ENCODE measurements at regions not wholly inside any gene's neighbourhood (a gene's known extent, or its start where the extent isn't known, plus 50 kb on each side); places are given as distances from the start of the nearest gene placed in this dataset.

- TF ChIP-seq, protein P1, sequence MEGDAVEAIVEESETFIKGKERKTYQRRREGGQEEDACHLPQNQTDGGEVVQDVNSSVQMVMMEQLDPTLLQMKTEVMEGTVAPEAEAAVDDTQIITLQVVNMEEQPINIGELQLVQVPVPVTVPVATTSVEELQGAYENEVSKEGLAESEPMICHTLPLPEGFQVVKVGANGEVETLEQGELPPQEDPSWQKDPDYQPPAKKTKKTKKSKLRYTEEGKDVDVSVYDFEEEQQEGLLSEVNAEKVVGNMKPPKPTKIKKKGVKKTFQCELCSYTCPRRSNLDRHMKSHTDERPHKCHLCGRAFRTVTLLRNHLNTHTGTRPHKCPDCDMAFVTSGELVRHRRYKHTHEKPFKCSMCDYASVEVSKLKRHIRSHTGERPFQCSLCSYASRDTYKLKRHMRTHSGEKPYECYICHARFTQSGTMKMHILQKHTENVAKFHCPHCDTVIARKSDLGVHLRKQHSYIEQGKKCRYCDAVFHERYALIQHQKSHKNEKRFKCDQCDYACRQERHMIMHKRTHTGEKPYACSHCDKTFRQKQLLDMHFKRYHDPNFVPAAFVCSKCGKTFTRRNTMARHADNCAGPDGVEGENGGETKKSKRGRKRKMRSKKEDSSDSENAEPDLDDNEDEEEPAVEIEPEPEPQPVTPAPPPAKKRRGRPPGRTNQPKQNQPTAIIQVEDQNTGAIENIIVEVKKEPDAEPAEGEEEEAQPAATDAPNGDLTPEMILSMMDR (IDR thresholded peaks at IDR 0.05): no peak
- no peak for DNase-seq
These were observed 143.2 kb downstream of the FAM43A start for GRCh38 chr3:194828926-194829325.

DNA sequence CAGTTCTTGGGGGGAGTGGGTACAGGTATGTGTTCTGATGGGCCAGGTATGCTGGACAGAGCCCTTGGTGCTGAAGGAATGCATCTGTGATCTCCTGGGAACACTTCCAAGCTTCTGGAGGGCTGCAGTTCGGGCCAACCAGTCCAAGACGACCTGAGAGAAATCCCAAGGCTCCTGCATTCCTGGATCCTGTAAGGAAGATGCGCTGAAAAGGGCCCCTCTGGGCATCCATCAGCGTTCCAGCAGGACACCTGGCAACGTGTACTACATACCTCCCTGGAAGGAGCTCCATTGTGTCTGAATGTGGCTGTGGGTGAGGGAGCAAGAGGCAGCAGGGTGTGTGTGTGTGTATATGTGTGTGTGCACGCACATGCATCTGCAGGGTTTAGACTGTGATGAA is 144.7 kb downstream of the FAM43A start:
- intact Hi-C loops (cut with micrococcal nuclease): no loop called here
- Mint-ChIP-seq H3K36me3 (no peaks in the 10 kb centered on the region), H3K4me1 (peaks cover 6 to 11% of the 10 kb centered on the region in 2 donors), H3K27me3 (ENCODE audit: low read depth in 2 of 2) (no peaks in the 10 kb centered on the region), H3K27ac (no peak overlapping the region), H3K4me3 (no peak overlapping the region), H3K9me3 (no peaks in the 10 kb centered on the region)
- Histone ChIP-seq H3K4me1 (ENCODE audit: control insufficient read depth, insufficient read depth, low read length) (no peaks in the 10 kb centered on the region), H3K4me3 (ENCODE audit: low read length) (no peak overlapping the region), H3K36me3 (ENCODE audit: control insufficient read depth, insufficient read depth, low read length) (no peaks in the 10 kb centered on the region), H3K27me3 (ENCODE audit: control insufficient read depth, insufficient read depth, low read length) (no peaks in the 10 kb centered on the region), H3K9me3 (ENCODE audit: control insufficient read depth, insufficient read depth, low read length) (no peaks in the 10 kb centered on the region), H3K27ac (ENCODE audit: low read length) (no peak overlapping the region)
- DNase-seq (no peak), ATAC-seq (no peak)
- TF ChIP-seq, protein P1 (IDR thresholded peaks at IDR 0.05): no peak
- WGBS (ENCODE audit: insufficient coverage): 86% methylated on average over 6 of the region's 6 CpGs

More at GRCh38 chr3:194828926-194829325, 143.2 kb downstream of the FAM43A start:
- Mint-ChIP-seq H3K27me3 (ENCODE audit: low read depth in 2 of 2) (peaks cover 1 to 7% of the 10 kb centered on the region in 2 donors), H3K36me3 (no peaks in the 10 kb centered on the region), H3K9me3 (no peaks in the 10 kb centered on the region), H3K27ac (no peak overlapping the region), H3K4me1 (peaks cover 6 to 11% of the 10 kb centered on the region in 2 donors), H3K4me3 (no peak overlapping the region)
- no peak overlapping the region for H3K27ac ChIP-seq (ENCODE audit: low read length)
- no peak overlapping the region for H3K4me3 ChIP-seq (ENCODE audit: low read length)
- H3K9me3 ChIP-seq (ENCODE audit: control insufficient read depth, insufficient read depth, low read length): no peaks in the 10 kb centered on the region
- no peak for ATAC-seq
- 88% methylated on average over 4 of the region's 4 CpGs for WGBS (ENCODE audit: insufficient coverage)
- no peaks in the 10 kb centered on the region for H3K27me3 ChIP-seq (ENCODE audit: control insufficient read depth, insufficient read depth, low read length)
- intact Hi-C loops (cut with micrococcal nuclease): no loop called here
- no peaks in the 10 kb centered on the region for H3K4me1 ChIP-seq (ENCODE audit: control insufficient read depth, insufficient read depth, low read length)
- no peaks in the 10 kb centered on the region for H3K36me3 ChIP-seq (ENCODE audit: control insufficient read depth, insufficient read depth, low read length)

GRCh38 chr3:194830978-194831377 is 145.3 kb downstream of the FAM43A start:
- no peak overlapping the region for H3K4me3 Mint-ChIP-seq
- ATAC-seq (no peak), DNase-seq (no peak)
- WGBS (ENCODE audit: insufficient coverage): 84% methylated on average over 1 of the region's 1 CpG
- TF ChIP-seq, protein P1 (IDR thresholded peaks at IDR 0.05): no peak
- Histone ChIP-seq H3K4me1 (ENCODE audit: control insufficient read depth, insufficient read depth, low read length) (no peaks in the 10 kb centered on the region), H3K4me3 (ENCODE audit: low read length) (no peak overlapping the region), H3K9me3 (ENCODE audit: control insufficient read depth, insufficient read depth, low read length) (no peaks in the 10 kb centered on the region), H3K27ac (ENCODE audit: low read length) (no peak overlapping the region), H3K27me3 (ENCODE audit: control insufficient read depth, insufficient read depth, low read length) (no peaks in the 10 kb centered on the region), H3K36me3 (ENCODE audit: control insufficient read depth, insufficient read depth, low read length) (no peaks in the 10 kb centered on the region)
- no peaks in the 10 kb centered on the region for H3K36me3 Mint-ChIP-seq
- intact Hi-C loops (cut with micrococcal nuclease): no loop called here
- no peaks in the 10 kb centered on the region for H3K9me3 Mint-ChIP-seq
- H3K27ac Mint-ChIP-seq: no peak overlapping the region
- H3K27me3 Mint-ChIP-seq (ENCODE audit: low read depth in 2 of 2): peaks cover 0 to under 1% of the 10 kb centered on the region in 2 donors
- H3K4me1 Mint-ChIP-seq: peaks cover 6 to 11% of the 10 kb centered on the region in 2 donors

DNA sequence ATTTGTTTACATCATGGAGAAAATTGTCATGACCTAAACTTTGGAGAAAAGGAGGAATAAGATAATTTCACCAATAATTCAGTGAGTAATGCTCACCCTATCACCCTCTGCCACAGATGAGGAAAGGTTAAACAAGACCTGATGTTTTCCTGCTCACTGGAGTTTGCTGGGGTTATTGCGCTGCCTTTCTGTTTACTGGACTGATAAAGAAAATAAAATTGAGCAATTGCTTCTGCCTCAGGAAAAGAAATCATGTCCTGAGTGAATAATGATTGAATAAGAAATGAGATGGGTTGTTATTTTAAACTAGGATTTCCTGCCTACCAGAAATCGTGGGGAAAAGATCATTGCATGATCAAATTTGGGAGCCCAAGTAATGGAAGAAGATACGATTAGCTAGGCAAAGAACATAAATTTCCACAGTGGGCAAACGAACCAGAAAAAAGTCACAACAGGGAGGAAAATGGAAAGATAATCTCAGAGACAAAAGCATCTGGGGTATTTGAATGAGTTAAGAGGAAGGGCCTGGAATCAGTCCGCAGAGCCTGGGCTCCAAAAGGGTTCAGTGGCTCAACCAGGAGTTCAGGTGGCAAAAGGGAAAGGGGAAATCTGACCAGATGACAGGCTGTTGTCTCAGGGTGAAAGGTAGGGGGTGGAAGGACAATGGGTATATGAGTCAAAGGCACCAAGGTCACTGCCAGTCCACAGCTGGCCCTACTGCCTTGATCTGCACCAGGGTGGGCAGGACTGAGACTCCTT is 146.8 kb downstream of the FAM43A start:
- Histone ChIP-seq H3K9me3 (ENCODE audit: control insufficient read depth, insufficient read depth, low read length) (no peaks in the 10 kb centered on the region), H3K27me3 (ENCODE audit: control insufficient read depth, insufficient read depth, low read length) (no peaks in the 10 kb centered on the region), H3K4me3 (ENCODE audit: low read length) (no peak overlapping the region), H3K36me3 (ENCODE audit: control insufficient read depth, insufficient read depth, low read length) (no peaks in the 10 kb centered on the region), H3K4me1 (ENCODE audit: control insufficient read depth, insufficient read depth, low read length) (no peaks in the 10 kb centered on the region), H3K27ac (ENCODE audit: low read length) (no peak overlapping the region)
- TF ChIP-seq, protein P1 (IDR thresholded peaks at IDR 0.05): no peak
- no peaks in the 10 kb centered on the region for H3K9me3 Mint-ChIP-seq
- no peak for ATAC-seq
- H3K27me3 Mint-ChIP-seq (ENCODE audit: low read depth in 2 of 2): peaks cover 0 to 4% of the 10 kb centered on the region in 2 donors
- no peak for DNase-seq
- no peaks in the 10 kb centered on the region for H3K36me3 Mint-ChIP-seq
- intact Hi-C loops (cut with micrococcal nuclease): no loop called here
- H3K4me3 Mint-ChIP-seq: no peak overlapping the region
- 90% methylated on average over 5 of the region's 5 CpGs for WGBS (ENCODE audit: insufficient coverage)
- H3K27ac Mint-ChIP-seq: no peak overlapping the region
- H3K4me1 Mint-ChIP-seq: peaks cover 6 to 11% of the 10 kb centered on the region in 2 donors
